ENCODE measurements at regions not wholly inside any gene's neighbourhood (a gene's known extent, or its start where the extent isn't known, plus 50 kb on each side); places are given as distances from the start of the nearest gene placed in this dataset.

- TF ChIP-seq POLR2AphosphoS5 (IDR thresholded peaks at IDR 0.05; ENCODE audit: low read depth, low read length) (no peak), TAF1 (IDR thresholded peaks at IDR 0.05; ENCODE audit: borderline replicate concordance, low read depth, low read length) (no peak)
These were observed 77.8 kb downstream of the CD164 start for GRCh38 chr6:109304284-109305015.

All from GM12892 (cell line).